Adrenal gland (tissue), 9 donors: ENCODE measurements at regions not wholly inside any gene's neighbourhood (a gene's known extent, or its start where the extent isn't known, plus 50 kb on each side); places are given as distances from the start of the nearest gene placed in this dataset.

Experiments used
- DNase-seq, 7 donors: peaks; one replicate each; pipeline ENCODE4 v3.0.0-alpha.2; 2019 to 2020
- H3K27ac ChIP-seq, 5 donors: fragments of 200-600 bp; sonication (generic) in 4 of 5; 1 replicate in 3 of 5; 2 replicates in 2 of 5; pipeline versions ENCODE4 v1.5.1 to v1.8.0; 2016 to 2020; ENCODE audit warnings: mild to moderate bottlenecking in 1 of 5
- H3K27me3 ChIP-seq: fragments of 200-600 bp; 2 replicates; pipeline ENCODE4 v1.8.0; 2021
- H3K36me3 ChIP-seq, 2 donors: fragments of 200-600 bp; replicated peaks in 1 of 2; 1 replicate in 1 of 2; 2 replicates in 1 of 2; pipeline versions ENCODE4 v1.5.1 to v1.8.0; 2018 to 2022
- H3K4me1 ChIP-seq, 2 donors: fragments of 200-600 bp; replicated peaks in 1 of 2; 1 replicate in 1 of 2; 2 replicates in 1 of 2; pipeline versions ENCODE4 v1.5.1 to v1.8.0; 2018 to 2021
- H3K4me3 ChIP-seq, 4 donors: fragments of 200-600 bp; sonication (generic) in 3 of 4; one replicate each; pipeline ENCODE4 v1.5.1; 2016 to 2018
- H3K9me3 ChIP-seq, 3 donors: fragments of 200-600 bp; sonication (generic) in 1 of 3; replicated peaks in 1 of 3; 1 replicate in 2 of 3; 2 replicates in 1 of 3; pipeline versions ENCODE4 v1.5.1 to v1.8.0; 2016 to 2021
- POLR2A ChIP-seq, 2 donors: fragments of 450-650 bp; IDR thresholded peaks; one replicate each; pipeline ENCODE4 v1.6.1; 2017; ENCODE audit warnings: antibody characterized with exemption in 2 of 2, mild to moderate bottlenecking in 2 of 2, moderate library complexity in 1 of 2
- WGBS, 4 donors: extraction: QIAGEN DNeasy Blood & Tissue Kit in 2 of 4; methylation state at CpG; one replicate each; pipeline versions ENCODE4 v1.1.5 to v1.1.7; 2013 to 2017; 5-methylcytosine and 5-hydroxymethylcytosine counted together
- intact Hi-C, 2 donors: fragments of 100-400 bp; cut with DNase I; formaldehyde crosslinking; loops; one replicate each; pipeline versions ENCODE4 v1.14.1 to v1.15.0; 2022 to 2023
- TF ChIP-seq, protein P1 (sequence below), 6 experiments: fragments of 450-650 bp in 4 of 6; fragments of 200-600 bp in 2 of 6; sonication (generic) in 1 of 6; IDR thresholded peaks; 1 replicate in 5 of 6; 2 replicates in 1 of 6; pipeline versions ENCODE4 v1.5.1 to v1.8.0; 2016 to 2021; ENCODE audit warnings: antibody characterized with exemption in 6 of 6, mild to moderate bottlenecking in 2 of 6, moderate library complexity in 1 of 6
- donor health status: healthy with polysubstance abuse.
- donor health status: Bipolar disorder and iron deficiency.
- donor health status: DM: yes; HTN: yes; CAD: no.
- donor health status: DM: no; HTN: no; CAD: no.
- donor health status: DM: no; HTN: no; CAD: no.

GRCh38 chr6:37113976-37114375 is 56.0 kb upstream of the PIM1 start:
- no peaks in the 10 kb centered on the region for H3K4me1 ChIP-seq
- H3K27ac ChIP-seq: no peak overlapping the region
- H3K4me3 ChIP-seq: no peak overlapping the region
- no peaks in the 10 kb centered on the region for H3K9me3 ChIP-seq
- H3K27me3 ChIP-seq: no peaks in the 10 kb centered on the region
- intact Hi-C loops: no loop called here
- no peak for DNase-seq
- H3K36me3 ChIP-seq: no peaks in the 10 kb centered on the region
- TF ChIP-seq POLR2A (IDR thresholded peaks at IDR 0.05): no peak
- TF ChIP-seq, protein P1, sequence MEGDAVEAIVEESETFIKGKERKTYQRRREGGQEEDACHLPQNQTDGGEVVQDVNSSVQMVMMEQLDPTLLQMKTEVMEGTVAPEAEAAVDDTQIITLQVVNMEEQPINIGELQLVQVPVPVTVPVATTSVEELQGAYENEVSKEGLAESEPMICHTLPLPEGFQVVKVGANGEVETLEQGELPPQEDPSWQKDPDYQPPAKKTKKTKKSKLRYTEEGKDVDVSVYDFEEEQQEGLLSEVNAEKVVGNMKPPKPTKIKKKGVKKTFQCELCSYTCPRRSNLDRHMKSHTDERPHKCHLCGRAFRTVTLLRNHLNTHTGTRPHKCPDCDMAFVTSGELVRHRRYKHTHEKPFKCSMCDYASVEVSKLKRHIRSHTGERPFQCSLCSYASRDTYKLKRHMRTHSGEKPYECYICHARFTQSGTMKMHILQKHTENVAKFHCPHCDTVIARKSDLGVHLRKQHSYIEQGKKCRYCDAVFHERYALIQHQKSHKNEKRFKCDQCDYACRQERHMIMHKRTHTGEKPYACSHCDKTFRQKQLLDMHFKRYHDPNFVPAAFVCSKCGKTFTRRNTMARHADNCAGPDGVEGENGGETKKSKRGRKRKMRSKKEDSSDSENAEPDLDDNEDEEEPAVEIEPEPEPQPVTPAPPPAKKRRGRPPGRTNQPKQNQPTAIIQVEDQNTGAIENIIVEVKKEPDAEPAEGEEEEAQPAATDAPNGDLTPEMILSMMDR (IDR thresholded peaks at IDR 0.05): no peak
- WGBS, 4 donors: 66 to 84% (median 77%) methylated on average over 4 of the region's 4 CpGs

GRCh38 chr6:37114612-37115011 is 55.3 kb upstream of the PIM1 start:
- Histone ChIP-seq H3K9me3 (no peaks in the 10 kb centered on the region), H3K27me3 (no peaks in the 10 kb centered on the region), H3K4me3 (no peak overlapping the region), H3K36me3 (no peaks in the 10 kb centered on the region), H3K27ac (no peak overlapping the region), H3K4me1 (no peaks in the 10 kb centered on the region)
- 92 to 97% (median 93%) methylated on average over 4 of the region's 4 CpGs for WGBS, 4 donors
- TF ChIP-seq POLR2A (IDR thresholded peaks at IDR 0.05): no peak
- TF ChIP-seq, protein P1 (IDR thresholded peaks at IDR 0.05): no peak
- intact Hi-C loops: no loop called here
- DNase-seq: no peak

- DNase-seq: no peak
- H3K36me3 ChIP-seq: no peaks in the 10 kb centered on the region
- intact Hi-C loops: no loop called here
- TF ChIP-seq, protein P1 (IDR thresholded peaks at IDR 0.05): no peak
- TF ChIP-seq POLR2A (IDR thresholded peaks at IDR 0.05): no peak
- no peaks in the 10 kb centered on the region for H3K27me3 ChIP-seq
- H3K4me1 ChIP-seq: no peaks in the 10 kb centered on the region
- no peak overlapping the region for H3K27ac ChIP-seq
- H3K4me3 ChIP-seq: no peak overlapping the region
- H3K9me3 ChIP-seq: no peaks in the 10 kb centered on the region
- WGBS, 4 donors: 57 to 65% (median 59%) methylated on average over 10 of the region's 10 CpGs
Measured at GRCh38 chr6:37115236-37115895, 54.6 kb upstream of the PIM1 start.

- Histone ChIP-seq H3K27ac (no peak overlapping the region), H3K4me1 (no peaks in the 10 kb centered on the region), H3K9me3 (no peaks in the 10 kb centered on the region), H3K36me3 (no peaks in the 10 kb centered on the region), H3K4me3 (no peak overlapping the region), H3K27me3 (no peaks in the 10 kb centered on the region)
- no peak for DNase-seq
- intact Hi-C loops: no loop called here
- 90 to 98% (median 95%) methylated on average over 2 of the region's 2 CpGs for whole genome bisulfite sequencing, 4 donors
- TF ChIP-seq, protein P1 (IDR thresholded peaks at IDR 0.05): no peak
- no peak for TF ChIP-seq POLR2A (IDR thresholded peaks at IDR 0.05)
Measured at GRCh38 chr6:37116326-37116725, 53.6 kb upstream of the PIM1 start.
